Thymus (tissue), 11 donors: ENCODE measurements at regions not wholly inside any gene's neighbourhood (a gene's known extent, or its start where the extent isn't known, plus 50 kb on each side); places are given as distances from the start of the nearest gene placed in this dataset.

Experiments used
- DNase-seq, 9 donors: peaks; one replicate each; pipeline ENCODE4 v3.0.0-alpha.2; 2013; ENCODE audit warnings: low spot score in 9 of 9, low read depth in 6 of 9, missing footprints in 1 of 9
- H3K27ac ChIP-seq, 2 donors: one replicate each; pipeline ENCODE4 v1.5.1; 2013; ENCODE audit warnings: control low read depth in 1 of 2, low read depth in 1 of 2, low read length in 1 of 2, mild to moderate bottlenecking in 1 of 2, moderate library complexity in 1 of 2
- H3K27me3 ChIP-seq, 2 donors: one replicate each; pipeline ENCODE4 v1.5.1; 2013; ENCODE audit warnings: low read length in 1 of 2; ENCODE audit not compliant: control insufficient read depth in 2 of 2, insufficient read depth in 1 of 2
- H3K36me3 ChIP-seq, 2 donors: one replicate each; pipeline ENCODE4 v1.5.1; 2013; ENCODE audit warnings: low read length in 1 of 2, mild to moderate bottlenecking in 1 of 2, moderate library complexity in 1 of 2; ENCODE audit not compliant: control insufficient read depth in 2 of 2, insufficient read depth in 2 of 2
- H3K4me1 ChIP-seq, 2 donors: one replicate each; pipeline ENCODE4 v1.5.1; 2013; ENCODE audit warnings: low read length in 2 of 2; ENCODE audit not compliant: control insufficient read depth in 2 of 2, insufficient read depth in 2 of 2
- H3K4me3 ChIP-seq, 2 donors: one replicate each; pipeline ENCODE4 v1.5.1; 2013; ENCODE audit warnings: low read length in 2 of 2, control low read depth in 1 of 2, mild to moderate bottlenecking in 1 of 2
- H3K9me3 ChIP-seq, 2 donors: one replicate each; pipeline ENCODE4 v1.5.1; 2013; ENCODE audit warnings: low read length in 1 of 2, mild to moderate bottlenecking in 1 of 2; ENCODE audit not compliant: control insufficient read depth in 2 of 2, insufficient read depth in 1 of 2
- WGBS: extraction: QIAGEN DNeasy Blood & Tissue Kit; methylation state at CpG from one replicate; pipeline ENCODE4 v1.1.7; 2013; 5-methylcytosine and 5-hydroxymethylcytosine counted together
- donor health status: healthy.

DNA sequence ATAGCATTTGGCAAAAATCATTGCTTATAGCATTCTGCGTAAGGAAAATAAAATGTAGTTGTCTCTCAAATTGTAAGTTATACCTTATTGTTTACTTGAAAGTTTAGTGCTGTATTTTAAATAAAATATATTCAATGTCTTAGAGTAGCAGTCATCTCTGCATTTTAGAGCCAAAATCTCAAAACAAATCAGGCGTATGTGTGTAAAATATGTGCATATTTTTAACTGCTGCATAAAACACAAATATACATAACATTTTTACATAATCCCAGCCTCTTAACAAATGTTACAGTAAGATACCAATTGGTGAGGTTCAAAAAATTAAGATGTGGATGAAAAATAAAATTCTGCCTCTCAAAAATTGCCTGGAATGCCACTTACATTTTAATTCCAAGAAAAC, 145.8 kb upstream of the AGA start:
- no peak for DNase-seq
- Histone ChIP-seq H3K4me3 (no peak overlapping the region), H3K4me1 (no peaks in the 10 kb centered on the region), H3K36me3 (no peaks in the 10 kb centered on the region), H3K27me3 (no peaks in the 10 kb centered on the region), H3K9me3 (no peaks in the 10 kb centered on the region), H3K27ac (no peak overlapping the region)
- WGBS = 96% methylated on average over 2 of the region's 2 CpGs

DNA sequence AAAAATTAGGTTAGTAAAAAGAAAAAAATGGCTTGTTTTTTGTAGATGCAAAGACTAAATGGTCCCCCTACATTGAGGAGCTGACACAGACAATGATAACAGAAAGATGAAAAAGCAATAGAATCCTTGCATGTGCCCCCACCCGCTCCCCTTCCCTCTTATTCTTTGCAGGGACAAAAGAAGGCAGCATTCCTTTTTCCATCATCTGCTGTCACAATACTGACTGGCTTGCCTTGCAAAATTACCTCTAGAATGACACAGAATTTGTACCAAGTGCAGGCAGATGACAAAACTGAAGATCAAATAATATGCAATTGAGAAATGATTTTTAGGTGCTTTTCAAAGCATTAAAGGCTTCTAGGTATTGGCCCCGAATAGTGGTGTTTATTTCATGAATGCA, 153.1 kb upstream of the AGA start:
- H3K27ac ChIP-seq = no peak overlapping the region
- no peaks in the 10 kb centered on the region for H3K9me3 ChIP-seq
- no peak overlapping the region for H3K4me3 ChIP-seq
- H3K4me1 ChIP-seq = no peaks in the 10 kb centered on the region
- H3K36me3 ChIP-seq = no peaks in the 10 kb centered on the region
- no peaks in the 10 kb centered on the region for H3K27me3 ChIP-seq
- DNase-seq = no peak
- 91% methylated on average over 2 of the region's 2 CpGs for WGBS

DNA sequence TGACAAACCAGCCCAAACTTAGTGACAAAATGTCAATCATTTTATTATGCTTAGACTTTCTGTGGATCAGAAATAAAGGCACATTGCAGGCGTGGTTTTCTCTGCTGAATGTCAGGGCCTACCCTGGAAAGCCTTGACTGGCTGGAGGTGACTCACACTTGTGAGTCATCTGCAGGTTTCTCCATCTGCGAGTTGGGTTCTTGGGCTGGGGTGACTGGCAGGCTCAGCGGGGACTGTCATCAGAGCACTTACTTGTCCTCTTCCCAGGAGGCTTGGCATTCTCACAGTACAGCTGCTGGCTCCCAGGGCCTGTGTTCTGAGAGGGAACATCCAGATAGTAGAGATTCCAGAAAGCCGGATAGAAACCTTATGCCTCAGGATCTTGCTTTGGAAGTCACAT, 153.8 kb upstream of the AGA start:
- WGBS = 90% methylated on average over 4 of the region's 4 CpGs
- peak in 1 of 9 donors; percentile 1 for DNase-seq
- Histone ChIP-seq H3K4me1 (no peaks in the 10 kb centered on the region), H3K4me3 (no peak overlapping the region), H3K9me3 (no peaks in the 10 kb centered on the region), H3K27me3 (no peaks in the 10 kb centered on the region), H3K36me3 (no peaks in the 10 kb centered on the region), H3K27ac (no peak overlapping the region)

DNA sequence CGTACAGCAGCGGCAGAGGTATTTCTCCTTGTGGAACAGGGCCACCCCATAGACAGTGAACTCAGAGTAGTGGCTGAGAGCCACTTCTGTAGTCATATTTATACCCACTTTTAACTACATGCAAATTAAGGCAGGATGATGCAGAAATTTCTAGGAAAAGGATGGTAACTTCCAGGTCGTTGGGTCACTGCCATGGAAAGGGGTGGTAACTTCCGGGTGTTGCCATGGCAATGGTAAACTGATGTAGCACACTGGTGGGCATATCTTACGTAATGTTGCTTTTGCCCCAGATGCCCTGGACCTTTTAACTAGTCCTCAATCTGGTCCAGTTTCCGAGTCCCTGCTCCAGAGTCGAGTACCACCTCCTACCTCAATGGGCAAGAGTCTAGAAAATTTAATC, 154.8 kb upstream of the AGA start:
- no peaks in the 10 kb centered on the region for H3K36me3 ChIP-seq
- 90% methylated on average over 7 of the region's 7 CpGs for WGBS
- DNase-seq = no peak

DNA sequence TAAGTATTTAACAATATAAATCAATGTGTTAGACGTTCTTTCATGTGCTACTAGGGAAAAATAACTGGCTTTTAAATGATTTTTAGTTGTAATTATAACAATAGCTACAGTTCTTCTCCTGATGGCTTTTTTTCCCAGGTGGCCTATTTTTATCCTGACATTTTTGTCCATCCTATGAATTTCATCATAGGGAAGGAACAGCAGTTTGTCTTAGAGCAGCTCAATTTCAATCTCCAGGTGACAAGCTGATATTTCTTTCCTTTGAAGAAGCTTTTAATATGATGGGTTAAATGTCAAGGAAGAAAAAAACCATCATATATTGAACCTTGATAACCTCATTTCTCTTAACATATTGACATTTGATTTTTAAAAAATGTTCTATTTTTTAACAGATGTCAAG, 163.0 kb upstream of the AGA start:
- Histone ChIP-seq H3K36me3 (no peaks in the 10 kb centered on the region), H3K4me1 (no peaks in the 10 kb centered on the region), H3K4me3 (no peak overlapping the region), H3K27ac (no peak overlapping the region), H3K27me3 (no peaks in the 10 kb centered on the region), H3K9me3 (no peaks in the 10 kb centered on the region)
- WGBS = 87% methylated on average over 1 of the region's 1 CpG
- DNase-seq = no peak

More for the DNA sequence above, 154.8 kb upstream of the AGA start:
- H3K27me3 ChIP-seq = no peaks in the 10 kb centered on the region
- no peak overlapping the region for H3K4me3 ChIP-seq
- no peak overlapping the region for H3K27ac ChIP-seq
- no peaks in the 10 kb centered on the region for H3K9me3 ChIP-seq
- no peaks in the 10 kb centered on the region for H3K4me1 ChIP-seq

DNA sequence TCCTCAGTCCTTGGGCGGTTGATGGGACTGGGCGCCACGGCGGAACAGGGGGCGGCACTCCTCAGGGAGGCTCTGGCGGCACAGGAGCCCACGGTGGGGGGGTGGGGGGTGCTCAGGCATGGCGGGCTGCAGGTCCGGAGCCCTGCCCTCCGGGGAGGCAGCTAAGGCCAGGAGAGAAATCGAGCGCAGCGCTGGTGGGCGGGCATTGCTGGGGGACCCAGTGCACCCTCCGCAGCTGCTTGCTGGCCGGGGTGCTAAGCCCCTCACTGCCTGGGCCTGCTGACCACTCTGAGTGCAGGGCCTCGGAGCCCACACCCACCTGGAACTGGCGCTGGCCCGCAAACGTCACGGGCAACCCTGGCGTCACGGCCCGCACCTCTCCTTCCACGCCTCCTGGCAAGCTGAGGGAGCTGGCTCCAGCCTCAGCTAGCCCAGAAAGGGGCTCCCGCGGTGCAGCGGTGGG, 164.9 kb upstream of the AGA start:
- no peak for DNase-seq
- Histone ChIP-seq H3K4me3 (no peak overlapping the region), H3K27ac (no peak overlapping the region), H3K9me3 (no peaks in the 10 kb centered on the region), H3K36me3 (no peaks in the 10 kb centered on the region), H3K27me3 (no peaks in the 10 kb centered on the region), H3K4me1 (no peaks in the 10 kb centered on the region)
- WGBS = 96% methylated on average over 28 of the region's 28 CpGs

DNA sequence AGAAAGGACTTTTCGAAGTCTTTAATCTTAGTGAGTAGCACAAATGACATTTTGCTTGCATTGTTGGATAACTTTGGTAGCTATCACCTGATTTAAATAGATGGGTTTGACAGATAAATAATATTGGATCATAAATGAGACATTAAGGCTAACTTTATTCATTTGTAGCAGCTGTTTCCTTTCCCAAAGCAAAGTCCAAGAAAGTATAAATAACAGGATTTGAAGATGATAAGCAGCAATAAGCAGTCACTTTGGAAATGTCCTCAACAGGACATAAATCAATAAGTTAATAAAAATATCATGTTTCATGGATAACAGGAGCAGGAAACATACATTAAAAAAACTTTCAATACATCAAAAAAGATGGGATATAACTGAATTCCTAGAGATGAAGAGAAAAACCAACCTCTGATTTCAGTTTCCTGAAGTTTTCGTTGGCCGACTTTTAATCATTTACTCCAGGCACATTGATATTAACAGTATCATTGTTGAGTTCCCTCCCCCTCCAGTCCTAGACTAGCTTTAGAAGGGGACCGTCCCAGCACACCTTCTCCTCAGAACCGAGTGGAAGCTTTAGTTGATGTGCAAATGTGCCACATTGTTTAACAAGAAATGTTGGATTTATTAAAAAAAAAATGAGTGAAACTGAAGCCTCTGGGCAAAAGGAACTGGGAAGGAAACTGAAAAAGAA, 169.9 kb upstream of the AGA start:
- DNase-seq = no peak
- 91% methylated on average over 5 of the region's 5 CpGs for WGBS

DNA sequence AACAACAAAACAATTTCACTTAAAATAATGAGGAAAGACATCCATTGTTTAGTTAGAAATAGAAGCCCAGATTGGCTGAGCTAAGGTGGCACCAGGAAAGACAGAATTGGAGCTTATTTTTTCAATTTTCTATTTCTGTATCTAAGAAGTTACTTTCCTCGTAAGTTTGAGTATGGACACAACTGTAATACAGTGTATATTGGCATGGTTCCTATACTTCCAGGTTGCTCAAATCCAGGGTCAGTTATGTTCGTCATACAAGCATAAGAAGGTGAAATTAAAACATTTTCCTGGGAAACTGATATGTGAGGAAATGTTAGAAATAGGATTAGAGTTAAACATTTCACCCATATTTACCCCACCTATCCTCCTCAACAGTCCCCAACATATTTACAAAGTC, 170.4 kb upstream of the AGA start:
- Histone ChIP-seq H3K27me3 (no peaks in the 10 kb centered on the region), H3K9me3 (no peaks in the 10 kb centered on the region), H3K4me3 (no peak overlapping the region), H3K27ac (no peak overlapping the region), H3K36me3 (no peaks in the 10 kb centered on the region), H3K4me1 (no peaks in the 10 kb centered on the region)
- 94% methylated on average over 2 of the region's 2 CpGs for WGBS
- DNase-seq = no peak

More for the DNA sequence above, 169.9 kb upstream of the AGA start:
- Histone ChIP-seq H3K9me3 (no peaks in the 10 kb centered on the region), H3K36me3 (no peaks in the 10 kb centered on the region), H3K27me3 (no peaks in the 10 kb centered on the region), H3K4me3 (no peak overlapping the region), H3K4me1 (no peaks in the 10 kb centered on the region), H3K27ac (no peak overlapping the region)

DNA sequence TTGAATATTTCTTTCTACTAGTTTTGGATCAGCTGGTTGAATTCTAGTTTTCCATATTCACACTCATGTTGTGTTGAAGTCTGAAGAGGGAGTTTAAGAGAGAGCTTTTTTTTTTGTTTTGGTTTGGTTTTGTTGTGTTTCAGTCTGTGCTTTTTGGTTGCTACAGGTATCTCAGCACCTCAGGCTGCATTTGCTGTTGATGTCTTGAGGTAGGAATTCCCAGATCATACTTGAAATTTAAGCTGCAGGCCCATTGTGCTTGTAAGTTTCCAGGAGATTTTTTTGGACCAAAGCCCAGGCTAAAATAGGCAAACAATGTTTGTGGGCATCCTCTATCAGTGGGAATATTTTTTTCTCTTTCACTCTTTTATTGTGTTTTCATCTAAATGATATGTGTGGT, 190.2 kb upstream of the AGA start:
- Histone ChIP-seq H3K27ac (no peak overlapping the region), H3K4me3 (no peak overlapping the region), H3K4me1 (no peaks in the 10 kb centered on the region), H3K27me3 (no peaks in the 10 kb centered on the region), H3K9me3 (no peaks in the 10 kb centered on the region), H3K36me3 (no peaks in the 10 kb centered on the region)
- no peak for DNase-seq
